H1 (cell line): ENCODE measurements at regions not wholly inside any gene's neighbourhood (a gene's known extent, or its start where the extent isn't known, plus 50 kb on each side); places are given as distances from the start of the nearest gene placed in this dataset.
A peak's percentile ranks its signal among the peaks of the same experiment; 100 is the strongest.

Experiments
- CTCF ChIA-PET: fragments of 300-600 bp; sonication (Branson Sonifier 250); formaldehyde crosslinking; loops from one replicate; lab custom pipeline; 2021; ENCODE audit not compliant: partially characterized antibody; lab: Charles Lee
- POLR2A ChIA-PET: fragments of 300-600 bp; sonication (Branson Sonifier 250); formaldehyde crosslinking; loops from one replicate; lab custom pipeline; 2021; ENCODE audit warnings: inconsistent platforms; ENCODE audit not compliant: partially characterized antibody; lab: Charles Lee
- DNase-seq, 2 experiments: peaks; one replicate each; pipeline versions ENCODE4 v3.0.0 to v3.0.0-alpha.2; 2010 to 2022; ENCODE audit warnings: low spot score in 2 of 2, low read depth in 1 of 2, mixed read lengths in 1 of 2
- FAIRE-seq: peaks from 2 replicates; lab custom pipeline; 2011; peaks lifted over from hg19 to GRCh38; lab: Jason Lieb, UNC
- H2AFZ ChIP-seq: 2 replicates; pipeline ENCODE4 v1.8.1; 2012; ENCODE audit warnings: low read length, inconsistent platforms
- H2AK5ac ChIP-seq: 2 replicates; pipeline ENCODE4 v1.6.1; 2013; ENCODE audit warnings: low read depth, low read length
- H2BK120ac ChIP-seq: replicated peaks from 2 replicates; pipeline ENCODE3; 2013; ENCODE audit warnings: low read depth, low read length, inconsistent platforms
- H2BK12ac ChIP-seq: 2 replicates; pipeline ENCODE4 v1.6.1; 2013; ENCODE audit warnings: low read depth, low read length
- H2BK15ac ChIP-seq: 2 replicates; pipeline ENCODE4 v1.6.1; 2013; ENCODE audit warnings: low read length
- H2BK20ac ChIP-seq: 2 replicates; pipeline ENCODE4 v1.6.1; 2013; ENCODE audit warnings: low read length
- H2BK5ac ChIP-seq: 2 replicates; pipeline ENCODE4 v1.6.1; 2013; ENCODE audit warnings: low read depth, low read length
- H3K14ac ChIP-seq: 2 replicates; pipeline ENCODE4 v1.6.1; 2013; ENCODE audit warnings: inconsistent platforms; ENCODE audit not compliant: insufficient read length
- H3K18ac ChIP-seq: 2 replicates; pipeline ENCODE4 v1.6.1; 2013; ENCODE audit warnings: low read length; ENCODE audit errors: extremely low read depth
- H3K23ac ChIP-seq: 2 replicates; pipeline ENCODE4 v1.6.1; 2013; ENCODE audit warnings: inconsistent platforms; ENCODE audit not compliant: insufficient read length
- H3K23me2 ChIP-seq: 2 replicates; pipeline ENCODE4 v1.6.1; 2013; ENCODE audit warnings: low read depth, low read length
- H3K27ac ChIP-seq: 2 replicates; pipeline ENCODE4 v1.6.1; 2011; ENCODE audit warnings: low read depth, low read length, inconsistent platforms
- H3K27me3 ChIP-seq, 4 experiments: replicated peaks in 1 of 4; 1 replicate in 1 of 4; 2 replicates in 3 of 4; pipeline versions ENCODE4 v1.6.1 to v1.8.1; 2011 to 2013; ENCODE audit warnings: low read length in 3 of 4, mild to moderate bottlenecking in 3 of 4, inconsistent platforms in 2 of 4, mixed read lengths in 2 of 4, moderate library complexity in 1 of 4; ENCODE audit not compliant: control insufficient read depth in 3 of 4, insufficient read depth in 3 of 4; ENCODE audit errors: extremely low read depth in 1 of 4
- H3K36me3 ChIP-seq, 4 experiments: 2 replicates each; pipeline versions ENCODE4 v1.6.1 to v1.8.1; 2011 to 2013; ENCODE audit warnings: mild to moderate bottlenecking in 4 of 4, low read length in 3 of 4, moderate library complexity in 2 of 4, control low read depth in 1 of 4, inconsistent platforms in 1 of 4; ENCODE audit not compliant: insufficient read depth in 4 of 4, control insufficient read depth in 2 of 4
- H3K4ac ChIP-seq: replicated peaks from 2 replicates; pipeline ENCODE3; 2013; ENCODE audit warnings: low read length, low read depth, mixed read lengths, inconsistent platforms; ENCODE audit not compliant: insufficient read length
- H3K4me1 ChIP-seq, 4 experiments: replicated peaks in 1 of 4; 1 replicate in 1 of 4; 2 replicates in 3 of 4; pipeline versions ENCODE4 v1.6.1 to v1.8.1; 2011 to 2013; ENCODE audit warnings: low read length in 3 of 4, inconsistent platforms in 2 of 4, mixed read lengths in 1 of 4; ENCODE audit not compliant: insufficient read depth in 4 of 4, control insufficient read depth in 3 of 4
- H3K4me2 ChIP-seq, 2 experiments: 2 replicates each; pipeline versions ENCODE4 v1.6.1 to v1.8.1; 2011 to 2013; ENCODE audit warnings: low read depth in 2 of 2, low read length in 2 of 2, control low read depth in 1 of 2, inconsistent platforms in 1 of 2, mild to moderate bottlenecking in 1 of 2; ENCODE audit not compliant: insufficient read depth in 1 of 2
- H3K4me3 ChIP-seq, 4 experiments: fragments of 200-600, 300-600 bp in 1 of 4; sonication (generic), shearing (Covaris generic), sonication (Bioruptor Twin) in 1 of 4; 2 replicates each; pipeline versions ENCODE4 v1.5.1 to v1.8.1; 2011 to 2016; ENCODE audit warnings: low read length in 4 of 4, low read depth in 3 of 4, control low read depth in 2 of 4, inconsistent platforms in 2 of 4, mild to moderate bottlenecking in 2 of 4, mixed read lengths in 1 of 4, moderate library complexity in 1 of 4; ENCODE audit not compliant: insufficient read depth in 2 of 4; ENCODE audit errors: extremely low read depth in 1 of 4
- H3K56ac ChIP-seq: replicated peaks from 2 replicates; pipeline ENCODE3; 2013; ENCODE audit warnings: low read depth, mild to moderate bottlenecking, mixed read lengths, low read length, inconsistent platforms; ENCODE audit not compliant: insufficient read length
- H3K79me1 ChIP-seq: 2 replicates; pipeline ENCODE4 v1.6.1; 2013; ENCODE audit warnings: low read depth, low read length, control low read depth
- H3K79me2 ChIP-seq, 2 experiments: 2 replicates each; pipeline versions ENCODE4 v1.6.1 to v1.8.1; 2012 to 2013; ENCODE audit warnings: low read length in 2 of 2, mild to moderate bottlenecking in 2 of 2, inconsistent platforms in 1 of 2; ENCODE audit not compliant: insufficient read depth in 2 of 2, control insufficient read depth in 1 of 2
- H3K9ac ChIP-seq, 4 experiments: replicated peaks in 1 of 4; 1 replicate in 1 of 4; 2 replicates in 3 of 4; pipeline versions ENCODE4 v1.6.1 to v1.8.1; 2011 to 2013; ENCODE audit warnings: low read depth in 3 of 4, low read length in 3 of 4, control low read depth in 2 of 4, mild to moderate bottlenecking in 2 of 4, moderate library complexity in 2 of 4, inconsistent platforms in 1 of 4; ENCODE audit errors: extremely low read depth in 1 of 4
- H3K9me3 ChIP-seq, 2 experiments: 2 replicates each; pipeline versions ENCODE4 v1.6.1 to v1.8.1; 2012 to 2013; ENCODE audit warnings: mild to moderate bottlenecking in 2 of 2, moderate library complexity in 2 of 2, control low read depth in 1 of 2, inconsistent platforms in 1 of 2, low read depth in 1 of 2, low read length in 1 of 2, mixed read lengths in 1 of 2; ENCODE audit not compliant: insufficient read depth in 2 of 2
- H4K20me1 ChIP-seq, 2 experiments: replicated peaks in 1 of 2; 2 replicates each; pipeline versions ENCODE3 to v1.8.1; 2011 to 2013; ENCODE audit warnings: inconsistent platforms in 2 of 2, low read length in 2 of 2, mild to moderate bottlenecking in 1 of 2; ENCODE audit not compliant: insufficient read depth in 2 of 2, control insufficient read depth in 1 of 2
- H4K5ac ChIP-seq: 2 replicates; pipeline ENCODE4 v1.6.1; 2013; ENCODE audit warnings: low read length, low read depth, mixed read lengths, inconsistent platforms; ENCODE audit not compliant: insufficient read length
- H4K8ac ChIP-seq: 2 replicates; pipeline ENCODE4 v1.8.0; 2013; ENCODE audit warnings: mild to moderate bottlenecking, moderate library complexity, low read length, inconsistent platforms; ENCODE audit not compliant: insufficient read depth; ENCODE audit errors: extremely low read depth
- H4K91ac ChIP-seq: replicated peaks from 2 replicates; pipeline ENCODE3; 2013; ENCODE audit warnings: low read length, mixed read lengths, inconsistent platforms; ENCODE audit not compliant: insufficient read length
- EGR1 ChIP-seq: IDR thresholded peaks from 2 replicates; pipeline ENCODE4 v1.6.1; 2011; ENCODE audit warnings: low read depth, low read length, borderline replicate concordance
- GTF2F1 ChIP-seq: IDR thresholded peaks from 2 replicates; pipeline ENCODE4 v1.6.1; 2012; ENCODE audit warnings: low read depth, low read length, improper control_type of control experiment, borderline replicate concordance
- POU5F1 ChIP-seq: IDR thresholded peaks from 2 replicates; pipeline ENCODE4 v1.6.1; 2011; ENCODE audit warnings: low read depth, mild to moderate bottlenecking, low read length, moderate library complexity
- RAD21 ChIP-seq, 2 experiments: IDR thresholded peaks in 1 of 2; conservative IDR thresholded peaks in 1 of 2; 2 replicates each; pipeline ENCODE4 v1.6.1; 2011; ENCODE audit warnings: low read depth in 2 of 2, low read length in 2 of 2, improper control_type of control experiment in 1 of 2, inconsistent platforms in 1 of 2, mild to moderate bottlenecking in 1 of 2, moderate library complexity in 1 of 2
- TAF7 ChIP-seq: optimal IDR thresholded peaks from 2 replicates; pipeline ENCODE3; 2011; ENCODE audit warnings: low read depth, mild to moderate bottlenecking, inconsistent platforms, low read length, moderate library complexity, borderline replicate concordance
- YY1 ChIP-seq: IDR thresholded peaks from 2 replicates; pipeline ENCODE4 v1.6.1; 2011; ENCODE audit warnings: low read depth, mild to moderate bottlenecking, low read length
- WGBS, 2 experiments: shearing (Covaris generic) in 1 of 2; methylation state at CpG; one replicate each; pipeline versions ENCODE4 v1.1.6 to v1.1.7; 2013 to 2015; ENCODE audit warnings: low lambda C conversion rate in 2 of 2, mixed read lengths in 2 of 2, inconsistent platforms in 1 of 2, low coverage in 1 of 2, missing lambda C conversion rate in 1 of 2; ENCODE audit not compliant: insufficient replicate concordance in 2 of 2, insufficient coverage in 1 of 2, insufficient read length in 1 of 2; ENCODE audit errors: extremely low coverage in 1 of 2, missing lambda C conversion rate in 1 of 2; 5-methylcytosine and 5-hydroxymethylcytosine counted together

DNA sequence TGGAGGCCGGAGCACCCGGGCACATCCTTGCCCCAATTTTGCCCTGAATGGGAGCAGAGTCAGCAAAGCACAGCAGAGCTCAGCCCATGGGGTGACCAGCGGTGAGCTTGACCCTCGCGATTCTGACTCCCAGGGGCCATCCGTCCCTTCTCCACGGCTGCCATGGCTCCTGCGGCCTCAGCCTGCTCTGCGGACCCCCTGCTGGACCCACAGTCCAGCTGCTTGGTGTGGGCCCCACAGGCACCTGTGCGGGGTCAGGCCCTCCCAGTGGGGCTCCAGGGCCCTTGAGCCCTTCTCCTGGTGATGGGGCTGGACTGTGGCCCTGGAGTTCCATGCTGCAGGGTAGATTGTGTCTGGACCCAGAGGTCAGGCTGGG lies 144.2 kb downstream of the ENGASE start:
- CTCF ChIA-PET: interaction anchor here (1.1 to 4.3 kb wide), 5 partner anchors 12 to 31 kb away, joined by 3 to 16 read pairs (median 4); no protein-coding TSS in a partner anchor
- WGBS, 2 experiments: 86% methylated on average over 9 of the region's 10 CpGs; no CpG with 5 or more reads in 1 of the 2 experiments

More for the DNA sequence above, 144.2 kb downstream of the ENGASE start:
- Histone ChIP-seq H3K56ac (no peak overlapping the region), H4K5ac (no peak overlapping the region), H2AFZ (no peak overlapping the region), H3K27ac (no peak overlapping the region), H3K79me2 (no peaks in the 10 kb centered on the region), H3K4ac (no peak overlapping the region), H4K8ac (no peak overlapping the region), H3K79me1 (no peaks in the 10 kb centered on the region; the same call in 1 of the 2 replicates), H4K20me1 (no peaks in the 10 kb centered on the region), H2BK5ac (0 out of 2 replicates have a peak overlapping the region, but pooled peaks have one; percentile 71), H2BK15ac (no peak overlapping the region; the same call in none of the 2 replicates), H2BK120ac (no peak overlapping the region), H3K4me3 (no peak overlapping the region), H3K4me2 (no peak overlapping the region), H4K91ac (peak overlapping the region; percentile 95), H3K36me3 (no peaks in the 10 kb centered on the region), H3K14ac (no peak overlapping the region), H3K18ac (peak overlapping the region; percentile 32; the same call in 1 of the 2 replicates), H3K9me3 (no peaks in the 10 kb centered on the region), H2BK12ac (peak overlapping the region; percentile 87; the same call in 1 of the 2 replicates), H2AK5ac (peak overlapping the region; percentile 75; the same call in 1 of the 2 replicates), H3K23ac (no peak overlapping the region), H2BK20ac (no peak overlapping the region), H3K23me2 (peaks cover 7% of the 10 kb centered on the region; the same call in 1 of the 2 replicates), H3K4me1 (peaks cover 0 to 43% (median 24%) of the 10 kb centered on the region in 4 experiments; a peak in 6 of 7 replicates), H3K27me3 (no peaks in the 10 kb centered on the region; a peak in 1 of 7 replicates), H3K9ac (no peak overlapping the region)
- no peak for FAIRE-seq
- no peak for DNase-seq
- TF ChIP-seq POU5F1 (no peak), YY1 (no peak), EGR1 (no peak), RAD21 (IDR thresholded peaks at IDR 0.05 in 1 of 2, conservative IDR thresholded peaks at IDR 0.05 in 1 of 2; ENCODE audit: low read depth in 2 of 2, low read length in 2 of 2) (no peak), GTF2F1 (no peak), TAF7 (no peak)
- POLR2A ChIA-PET: no interaction called here
